GM21825 (cell line): ENCODE measurements at regions not wholly inside any gene's neighbourhood (a gene's known extent, or its start where the extent isn't known, plus 50 kb on each side); places are given as distances from the start of the nearest gene placed in this dataset.

Source experiments
- ATAC-seq: cut with Tn5 transposase; IDR thresholded peaks from one replicate; pipeline ENCODE4 v1.9.1; 2021; ENCODE audit warnings: mild to moderate bottlenecking, moderate library complexity; ENCODE audit not compliant: unreplicated experiment

- ATAC-seq: no peak
These were observed 99.4 kb upstream of the BCL11A start for GRCh38 chr2:60652832-60653340.

GRCh38 chr2:60657673-60658072 is 98.4 kb upstream of the PAPOLG start:
- no peak for ATAC-seq

- ATAC-seq: no peak
These were observed 97.0 kb upstream of the PAPOLG start for GRCh38 chr2:60659026-60659425.

GRCh38 chr2:60661073-60661738 is 94.9 kb upstream of the PAPOLG start:
- no peak for ATAC-seq

GRCh38 chr2:60662781-60663180 is 93.3 kb upstream of the PAPOLG start:
- ATAC-seq: no peak

GRCh38 chr2:60671966-60672365 is 84.1 kb upstream of the PAPOLG start:
- no peak for ATAC-seq

- peak; percentile 98 for ATAC-seq
These were observed 81.4 kb upstream of the PAPOLG start for GRCh38 chr2:60674524-60675165.

- ATAC-seq: no peak
These were observed 80.8 kb upstream of the PAPOLG start for GRCh38 chr2:60675301-60675700.

- ATAC-seq: no peak
These were observed 79.2 kb upstream of the PAPOLG start for GRCh38 chr2:60676706-60677330.

GRCh38 chr2:60677356-60677755 is 78.7 kb upstream of the PAPOLG start:
- no peak for ATAC-seq

GRCh38 chr2:60678551-60678950 is 77.5 kb upstream of the PAPOLG start:
- ATAC-seq: no peak

GRCh38 chr2:60679036-60679780 is 76.9 kb upstream of the PAPOLG start:
- no peak for ATAC-seq

- ATAC-seq: no peak
These were observed 62.5 kb upstream of the PAPOLG start for GRCh38 chr2:60693551-60693950.

GRCh38 chr2:60695793-60696192 is 60.3 kb upstream of the PAPOLG start:
- no peak for ATAC-seq

GRCh38 chr2:60699617-60700016 is 56.5 kb upstream of the PAPOLG start:
- no peak for ATAC-seq

GRCh38 chr2:60706021-60706420 is 50.0 kb upstream of the PAPOLG start:
- ATAC-seq: no peak
